IMR-90 (cell line): ENCODE measurements at regions not wholly inside any gene's neighbourhood (a gene's known extent, or its start where the extent isn't known, plus 50 kb on each side); places are given as distances from the start of the nearest gene placed in this dataset.

Experiments
- ATAC-seq: fragments of 200-7000 bp; cut with Tn5 transposase; 2 replicates; pipeline ENCODE4 v1.9.1; 2020; ENCODE audit warnings: low read depth, mild to moderate bottlenecking, moderate library complexity
- BruUV-seq: library from RNA; stranded (reverse); fragments of 400-500 nt; replicated peaks from 2 replicates; lab custom pipeline; 2021; lab: Mats Ljungman, UMichigan
- CTCF ChIA-PET: fragments of 300-600 bp; formaldehyde crosslinking; extraction: SDS; loops from one replicate; lab custom pipeline; 2021; ENCODE audit warnings: antibody characterized with exemption; lab: Yijun Ruan, JAX
- POLR2A ChIA-PET: fragments of 300-600 bp; sonication (Branson Sonifier 250); formaldehyde crosslinking; loops from one replicate; lab custom pipeline; 2022; ENCODE audit warnings: antibody characterized with exemption; ENCODE audit not compliant: unreplicated experiment; lab: Charles Lee
- DNase-seq: peaks from one replicate; pipeline ENCODE4 v3.0.0; 2013
- H2AFZ ChIP-seq: replicated peaks from 2 replicates; pipeline ENCODE3; 2013; ENCODE audit warnings: low read length, mild to moderate bottlenecking; ENCODE audit not compliant: poor library complexity
- H2AK5ac ChIP-seq: 2 replicates; pipeline ENCODE4 v1.6.1; 2013; ENCODE audit warnings: low read depth, low read length, inconsistent platforms
- H2AK9ac ChIP-seq: replicated peaks from 2 replicates; pipeline ENCODE3; 2013; ENCODE audit warnings: mild to moderate bottlenecking, low read depth, low read length, moderate library complexity; ENCODE audit not compliant: poor library complexity
- H2BK120ac ChIP-seq: 2 replicates; pipeline ENCODE4 v1.6.1; 2013; ENCODE audit warnings: low read depth, low read length, inconsistent platforms
- H2BK15ac ChIP-seq: 3 replicates; pipeline ENCODE4 v1.6.1; 2013; ENCODE audit warnings: low read depth, low read length, inconsistent platforms
- H2BK20ac ChIP-seq: 2 replicates; pipeline ENCODE4 v1.6.1; 2013; ENCODE audit warnings: low read depth, mild to moderate bottlenecking, inconsistent platforms, low read length, moderate library complexity
- H2BK5ac ChIP-seq: 2 replicates; pipeline ENCODE4 v1.6.1; 2013; ENCODE audit warnings: mild to moderate bottlenecking, low read depth, low read length, inconsistent platforms; ENCODE audit not compliant: poor library complexity, severe bottlenecking
- H3K14ac ChIP-seq: replicated peaks from 2 replicates; pipeline ENCODE4 v1.6.1; 2013; ENCODE audit warnings: low read depth, low read length, inconsistent platforms
- H3K18ac ChIP-seq: 2 replicates; pipeline ENCODE4 v1.6.1; 2013; ENCODE audit warnings: low read depth, low read length, control low read depth
- H3K23ac ChIP-seq: 2 replicates; pipeline ENCODE4 v1.6.1; 2013; ENCODE audit warnings: low read depth, low read length, inconsistent platforms
- H3K27ac ChIP-seq: 2 replicates; pipeline ENCODE4 v1.5.1; 2013; ENCODE audit warnings: mild to moderate bottlenecking, control low read depth, low read length; ENCODE audit not compliant: insufficient read depth
- H3K27me3 ChIP-seq: 2 replicates; pipeline ENCODE4 v1.6.1; 2013; ENCODE audit warnings: low read length; ENCODE audit not compliant: control insufficient read depth, insufficient read depth
- H3K36me3 ChIP-seq: 2 replicates; pipeline ENCODE4 v1.6.1; 2013; ENCODE audit warnings: low read length, mixed read lengths; ENCODE audit not compliant: control insufficient read depth, insufficient read depth
- H3K4ac ChIP-seq: 2 replicates; pipeline ENCODE4 v1.6.1; 2013; ENCODE audit warnings: low read depth, low read length, inconsistent platforms
- H3K4me1 ChIP-seq: 2 replicates; pipeline ENCODE4 v1.6.1; 2013; ENCODE audit warnings: low read length, mixed read lengths; ENCODE audit not compliant: control insufficient read depth, insufficient read depth
- H3K4me2 ChIP-seq: 2 replicates; pipeline ENCODE4 v1.6.1; 2013; ENCODE audit warnings: low read depth, mild to moderate bottlenecking, control low read depth, low read length, moderate library complexity
- H3K4me3 ChIP-seq: 2 replicates; pipeline ENCODE4 v1.5.1; 2013; ENCODE audit warnings: low read depth, mild to moderate bottlenecking, control low read depth, low read length, moderate library complexity; ENCODE audit not compliant: insufficient read depth
- H3K56ac ChIP-seq: 2 replicates; pipeline ENCODE4 v1.6.1; 2013; ENCODE audit warnings: low read length, inconsistent platforms; ENCODE audit not compliant: insufficient read depth; ENCODE audit errors: extremely low read depth
- H3K79me1 ChIP-seq, 2 experiments: 2 replicates each; pipeline ENCODE4 v1.6.1; 2013; ENCODE audit warnings: low read length in 2 of 2, inconsistent platforms in 1 of 2, low read depth in 1 of 2
- H3K9ac ChIP-seq: 2 replicates; pipeline ENCODE4 v1.6.1; 2013; ENCODE audit warnings: low read depth, low read length, control low read depth
- H3K9me1 ChIP-seq: 2 replicates; pipeline ENCODE4 v1.6.1; 2013; ENCODE audit warnings: low read length, inconsistent platforms; ENCODE audit not compliant: insufficient read depth
- H3K9me3 ChIP-seq: 2 replicates; pipeline ENCODE4 v1.6.1; 2013; ENCODE audit warnings: low read length; ENCODE audit not compliant: control insufficient read depth, insufficient read depth
- H4K20me1 ChIP-seq: 2 replicates; pipeline ENCODE4 v1.6.1; 2013; ENCODE audit warnings: low read length, inconsistent platforms; ENCODE audit not compliant: insufficient read depth
- H4K5ac ChIP-seq: 2 replicates; pipeline ENCODE4 v1.6.1; 2013; ENCODE audit warnings: mild to moderate bottlenecking, low read depth, low read length, control low read depth
- H4K8ac ChIP-seq, 2 experiments: 2 replicates each; pipeline ENCODE4 v1.6.1; 2013; ENCODE audit warnings: low read depth in 2 of 2, low read length in 2 of 2, control low read depth in 1 of 2, inconsistent platforms in 1 of 2
- H4K91ac ChIP-seq: 2 replicates; pipeline ENCODE4 v1.6.1; 2013; ENCODE audit warnings: low read depth, low read length, inconsistent platforms; ENCODE audit not compliant: insufficient read depth
- BHLHE40 ChIP-seq: fragments of 150-350 bp; IDR thresholded peaks from 2 replicates; pipeline ENCODE4 v1.6.1; 2016; ENCODE audit warnings: mild to moderate bottlenecking, low read depth, low read length
- CEBPB ChIP-seq: IDR thresholded peaks from 2 replicates; pipeline ENCODE4 v1.6.1; 2012; ENCODE audit warnings: low read depth, low read length, improper control_type of control experiment
- CHD1 ChIP-seq: IDR thresholded peaks from 2 replicates; pipeline ENCODE4 v1.6.1; 2012; ENCODE audit warnings: low read depth, low read length, improper control_type of control experiment
- CTCF ChIP-seq: conservative IDR thresholded peaks from 2 replicates; pipeline ENCODE4 v1.5.1; 2012; ENCODE audit warnings: mild to moderate bottlenecking, low read depth, low read length, improper control_type of control experiment
- FOS ChIP-seq: fragments of 150-350 bp; IDR thresholded peaks from 2 replicates; pipeline ENCODE4 v1.6.1; 2016; ENCODE audit warnings: low read depth, low read length
- MAFK ChIP-seq: IDR thresholded peaks from 2 replicates; pipeline ENCODE4 v1.6.1; 2012; ENCODE audit warnings: low read depth, low read length, improper control_type of control experiment
- MAZ ChIP-seq: IDR thresholded peaks from 2 replicates; pipeline ENCODE4 v1.6.1; 2012; ENCODE audit warnings: low read depth, mild to moderate bottlenecking, low read length, improper control_type of control experiment, moderate library complexity, borderline replicate concordance
- MXI1 ChIP-seq: IDR thresholded peaks from 2 replicates; pipeline ENCODE4 v1.6.1; 2012; ENCODE audit warnings: low read depth, mild to moderate bottlenecking, low read length, moderate library complexity, borderline replicate concordance
- NFE2L2 ChIP-seq: fragments of 150-350 bp; IDR thresholded peaks from 2 replicates; pipeline ENCODE4 v1.6.1; 2016; ENCODE audit warnings: low read depth, mild to moderate bottlenecking, low read length
- POLR2A ChIP-seq: IDR thresholded peaks from 2 replicates; pipeline ENCODE4 v1.6.1; 2012; ENCODE audit warnings: mild to moderate bottlenecking, low read depth, low read length
- RAD21 ChIP-seq: IDR thresholded peaks from 2 replicates; pipeline ENCODE4 v1.6.1; 2012; ENCODE audit warnings: low read length, improper control_type of control experiment
- RCOR1 ChIP-seq: IDR thresholded peaks from 2 replicates; pipeline ENCODE4 v1.6.1; 2012; ENCODE audit warnings: mild to moderate bottlenecking, low read length, improper control_type of control experiment; ENCODE audit not compliant: insufficient replicate concordance
- RFX5 ChIP-seq: IDR thresholded peaks from 2 replicates; pipeline ENCODE4 v1.8.0; 2012; ENCODE audit warnings: low read depth, mild to moderate bottlenecking, low read length, moderate library complexity
- SMC3 ChIP-seq: fragments of 150-350 bp; IDR thresholded peaks from 2 replicates; pipeline ENCODE4 v1.6.1; 2016; ENCODE audit warnings: low read depth, mild to moderate bottlenecking, antibody characterized with exemption, low read length, moderate library complexity
- WGBS, 2 experiments: methylation state at CpG; one replicate each; pipeline versions ENCODE4 v1.1.5 to v1.1.7; 2013; ENCODE audit warnings: missing lambda C conversion rate in 2 of 2; ENCODE audit not compliant: insufficient read length in 1 of 2; ENCODE audit errors: extremely low coverage in 2 of 2; 5-methylcytosine and 5-hydroxymethylcytosine counted together
- dilution Hi-C: fragments of 300-500 bp; cut with HindIII; formaldehyde crosslinking; loops from one replicate; pipeline ENCODE4 v1.14.3; 2018; ENCODE audit warnings: low sequenced_read_pairs; ENCODE audit not compliant: unreplicated experiment
- in situ Hi-C: fragments of 300-500 bp; cut with MboI; formaldehyde crosslinking; loops from 3 replicates; pipeline ENCODE4 v1.14.3; 2019; ENCODE audit warnings: low sequenced_read_pairs, inconsistent platforms, mixed read lengths
- intact Hi-C: fragments of 100-400 bp; cut with micrococcal nuclease; formaldehyde crosslinking; loops from 2 replicates; pipeline ENCODE4 v1.10.0; 2022
- TF ChIP-seq, protein P1 (sequence below): fragments of 150-350 bp; IDR thresholded peaks from 2 replicates; pipeline ENCODE4 v1.6.1; 2016; ENCODE audit warnings: low read depth, mild to moderate bottlenecking, low read length, moderate library complexity, borderline replicate concordance
- TF ChIP-seq, protein P2 (sequence below): fragments of 150-350 bp; IDR thresholded peaks from 2 replicates; pipeline ENCODE4 v1.6.1; 2017; ENCODE audit warnings: mild to moderate bottlenecking, antibody characterized with exemption, low read length, low read depth

DNA sequence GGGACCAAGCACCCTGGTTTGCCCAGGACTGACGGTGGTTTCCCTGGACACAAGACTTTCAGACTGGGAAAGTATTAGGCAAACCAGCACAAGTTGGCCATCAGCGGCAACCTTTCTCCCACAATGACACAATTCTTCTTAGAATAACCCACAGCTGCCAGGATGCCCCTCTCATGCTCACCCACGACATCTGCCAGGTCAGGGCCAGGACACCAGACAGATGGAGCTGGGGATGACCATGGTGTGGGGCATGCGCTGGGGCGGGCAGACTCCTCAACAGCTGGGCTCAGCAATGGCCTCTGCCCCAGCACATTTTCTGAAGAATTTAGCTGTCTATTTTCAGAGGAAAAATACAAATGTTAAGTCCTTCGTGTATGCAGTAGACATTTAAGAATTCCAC is 226.4 kb downstream of the FNDC1 start:
- Histone ChIP-seq H2AK9ac (no peak overlapping the region), H2AFZ (no peak overlapping the region), H3K4me3 (no peak overlapping the region), H3K56ac (no peak overlapping the region), H3K18ac (no peak overlapping the region), H2AK5ac (no peak overlapping the region), H3K4ac (no peak overlapping the region), H4K20me1 (no peaks in the 10 kb centered on the region), H3K27me3 (no peaks in the 10 kb centered on the region), H2BK5ac (no peak overlapping the region), H3K27ac (no peak overlapping the region), H2BK20ac (no peak overlapping the region), H3K36me3 (no peaks in the 10 kb centered on the region), H3K4me1 (no peaks in the 10 kb centered on the region), H2BK120ac (no peak overlapping the region), H3K23ac (no peak overlapping the region), H3K9me1 (no peaks in the 10 kb centered on the region), H4K91ac (no peak overlapping the region), H3K14ac (no peak overlapping the region), H3K79me1 (no peaks in the 10 kb centered on the region), H3K9ac (no peak overlapping the region), H2BK15ac (no peak overlapping the region), H4K5ac (no peak overlapping the region), H3K9me3 (peaks cover 3% of the 10 kb centered on the region), H4K8ac (no peak overlapping the region), H3K4me2 (no peak overlapping the region)
- in situ Hi-C loops = no loop called here
- no TSS peak for BruUV-seq
- DNase-seq (no peak), ATAC-seq (no peak)
- TF ChIP-seq, protein P1, sequence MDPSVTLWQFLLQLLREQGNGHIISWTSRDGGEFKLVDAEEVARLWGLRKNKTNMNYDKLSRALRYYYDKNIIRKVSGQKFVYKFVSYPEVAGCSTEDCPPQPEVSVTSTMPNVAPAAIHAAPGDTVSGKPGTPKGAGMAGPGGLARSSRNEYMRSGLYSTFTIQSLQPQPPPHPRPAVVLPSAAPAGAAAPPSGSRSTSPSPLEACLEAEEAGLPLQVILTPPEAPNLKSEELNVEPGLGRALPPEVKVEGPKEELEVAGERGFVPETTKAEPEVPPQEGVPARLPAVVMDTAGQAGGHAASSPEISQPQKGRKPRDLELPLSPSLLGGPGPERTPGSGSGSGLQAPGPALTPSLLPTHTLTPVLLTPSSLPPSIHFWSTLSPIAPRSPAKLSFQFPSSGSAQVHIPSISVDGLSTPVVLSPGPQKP = no peak
- TF ChIP-seq FOS = no peak
- TF ChIP-seq CTCF = no peak
- TF ChIP-seq SMC3 = no peak
- no peak for TF ChIP-seq RCOR1
- TF ChIP-seq POLR2A = no peak
- no peak for TF ChIP-seq CHD1
- no peak for TF ChIP-seq RAD21
- TF ChIP-seq RFX5 = no peak
- TF ChIP-seq MAFK = no peak
- TF ChIP-seq MAZ = no peak
- no peak for TF ChIP-seq BHLHE40
- TF ChIP-seq, protein P2, sequence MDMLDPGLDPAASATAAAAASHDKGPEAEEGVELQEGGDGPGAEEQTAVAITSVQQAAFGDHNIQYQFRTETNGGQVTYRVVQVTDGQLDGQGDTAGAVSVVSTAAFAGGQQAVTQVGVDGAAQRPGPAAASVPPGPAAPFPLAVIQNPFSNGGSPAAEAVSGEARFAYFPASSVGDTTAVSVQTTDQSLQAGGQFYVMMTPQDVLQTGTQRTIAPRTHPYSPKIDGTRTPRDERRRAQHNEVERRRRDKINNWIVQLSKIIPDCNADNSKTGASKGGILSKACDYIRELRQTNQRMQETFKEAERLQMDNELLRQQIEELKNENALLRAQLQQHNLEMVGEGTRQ = no peak
- TF ChIP-seq CEBPB = no peak
- TF ChIP-seq MXI1 = no peak
- no peak for TF ChIP-seq NFE2L2
- POLR2A ChIA-PET = no interaction called here
- intact Hi-C loops = no loop called here
- no CpG with 5 or more reads among the region's 6 CpGs for WGBS, 2 experiments
- CTCF ChIA-PET = no interaction called here
- dilution Hi-C loops = no loop called here
